ENCODE measurements at regions not wholly inside any gene's neighbourhood (a gene's known extent, or its start where the extent isn't known, plus 50 kb on each side); places are given as distances from the start of the nearest gene placed in this dataset.
A peak's percentile ranks its signal among the peaks of the same experiment; 100 is the strongest.

GRCh38 chr5:117463881-117464570 lies 889.4 kb upstream of the SEMA6A start:
- no peak for DNase-seq

- DNase-seq = no peak
Observed at GRCh38 chr5:117461966-117462365, 887.3 kb upstream of the SEMA6A start.

DNA sequence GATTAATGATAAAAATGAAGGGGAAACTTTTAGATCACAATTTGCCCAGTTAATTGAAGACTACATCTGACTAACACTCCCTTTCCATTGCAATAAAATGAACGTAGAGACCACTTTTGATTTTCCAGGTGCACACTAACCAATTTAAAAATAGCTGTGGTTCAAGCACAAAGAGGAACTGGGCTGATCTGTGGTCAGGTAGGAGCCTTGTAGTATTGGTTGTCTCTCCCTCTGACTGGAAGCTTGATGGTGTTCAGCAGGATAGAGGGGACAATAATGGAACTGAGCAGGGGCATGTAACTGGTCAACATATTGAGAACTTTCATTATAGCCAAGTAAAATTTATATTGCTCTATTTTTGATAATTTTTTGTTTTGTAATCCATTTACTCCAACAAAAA lies 886.8 kb upstream of the SEMA6A start:
- no peak for DNase-seq

DNA sequence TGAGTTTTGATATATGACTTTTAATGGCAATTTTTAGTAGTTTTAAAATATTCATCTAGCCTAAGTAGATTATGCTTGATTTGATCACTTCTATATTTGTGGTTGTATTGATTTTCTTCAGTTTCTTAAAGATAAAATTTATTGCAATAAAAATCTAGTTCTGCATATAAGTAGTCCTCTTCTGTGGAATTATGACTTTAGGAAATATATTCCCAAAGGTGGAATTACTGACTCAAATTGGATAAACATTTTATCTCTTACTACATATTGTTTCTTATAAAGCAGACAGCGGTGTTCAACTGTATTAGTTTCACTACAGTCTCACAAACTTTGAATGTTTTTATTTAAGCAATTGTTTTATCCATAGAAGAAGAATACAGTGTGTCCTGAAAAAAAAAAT lies 883.0 kb upstream of the SEMA6A start:
- DNase-seq = no peak

GRCh38 chr5:117456866-117457470 lies 882.3 kb upstream of the SEMA6A start:
- DNase-seq = no peak

GRCh38 chr5:117455236-117456233 lies 880.9 kb upstream of the SEMA6A start:
- DNase-seq = no peak

GRCh38 chr5:117454716-117455212 lies 880.1 kb upstream of the SEMA6A start:
- peak; percentile 55 for DNase-seq

DNA sequence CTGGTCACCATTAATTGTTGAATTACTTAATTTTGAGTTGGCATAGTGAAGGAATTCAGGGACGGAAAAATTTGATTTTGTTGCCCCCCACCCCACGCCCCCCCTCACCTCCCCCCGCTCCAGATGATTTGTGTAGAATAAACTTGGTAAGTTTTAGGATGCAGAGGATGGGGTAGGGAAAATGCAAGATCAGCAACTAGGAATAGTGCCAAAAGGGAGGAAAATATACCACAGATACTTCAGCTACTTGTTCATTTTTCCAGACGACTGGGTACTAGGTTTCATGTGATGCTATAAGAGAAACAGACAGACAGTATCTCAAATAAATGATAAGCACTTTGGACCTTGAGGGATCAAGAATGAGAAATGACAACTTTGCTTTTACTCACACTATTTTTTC lies 862.2 kb upstream of the SEMA6A start:
- no peak for DNase-seq

GRCh38 chr5:117435203-117435602 lies 860.6 kb upstream of the SEMA6A start:
- no peak for DNase-seq

- DNase-seq = no peak
Observed at GRCh38 chr5:117434254-117434653, 859.6 kb upstream of the SEMA6A start.

- no peak for DNase-seq
Observed at GRCh38 chr5:117433818-117434217, 859.2 kb upstream of the SEMA6A start.

- no peak for DNase-seq
Observed at GRCh38 chr5:117431091-117431490, 856.5 kb upstream of the SEMA6A start.

- no peak for DNase-seq
Observed at GRCh38 chr5:117425163-117425562, 850.5 kb upstream of the SEMA6A start.

GRCh38 chr5:117424559-117424958 lies 849.9 kb upstream of the SEMA6A start:
- DNase-seq = no peak

DNA sequence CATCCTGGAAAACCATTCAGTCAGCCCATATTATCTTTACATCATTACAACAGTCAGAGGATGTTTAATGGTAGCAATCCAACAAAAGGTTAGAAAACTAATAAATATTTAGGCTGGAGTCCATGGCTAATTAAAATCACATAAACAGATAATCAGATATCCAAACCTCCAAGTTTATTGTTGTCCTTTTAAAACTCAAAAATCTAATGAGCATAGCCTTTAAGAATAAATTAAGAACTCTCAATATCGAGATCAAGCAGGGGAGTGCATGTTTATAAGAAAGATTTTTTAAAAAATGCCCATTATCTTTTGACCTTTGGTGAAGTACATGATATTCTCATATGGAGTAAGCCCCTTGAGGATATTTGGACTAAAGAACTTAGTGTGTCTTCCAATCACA lies 842.9 kb upstream of the SEMA6A start:
- no peak for DNase-seq

DNA sequence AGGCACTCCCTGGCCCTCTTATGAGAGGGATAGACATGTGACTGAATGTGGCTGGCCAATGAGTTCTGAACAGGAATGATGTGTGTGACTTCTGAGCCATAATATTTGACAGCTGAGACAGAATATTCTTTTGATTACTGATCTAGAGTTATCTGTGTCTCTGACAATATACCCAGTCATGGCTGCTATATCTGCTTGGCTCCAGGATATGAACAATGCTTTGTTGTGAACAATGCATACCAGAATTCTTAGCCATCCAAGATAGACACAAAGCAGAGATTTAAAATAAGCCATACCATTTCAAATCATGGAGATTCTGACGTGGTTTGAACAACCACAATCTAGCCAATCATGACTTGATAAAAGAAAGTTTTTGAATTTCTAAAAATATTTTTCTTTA lies 840.3 kb upstream of the SEMA6A start:
- DNase-seq = no peak

- DNase-seq = no peak
Observed at GRCh38 chr5:117411701-117412100, 837.1 kb upstream of the SEMA6A start.

DNA sequence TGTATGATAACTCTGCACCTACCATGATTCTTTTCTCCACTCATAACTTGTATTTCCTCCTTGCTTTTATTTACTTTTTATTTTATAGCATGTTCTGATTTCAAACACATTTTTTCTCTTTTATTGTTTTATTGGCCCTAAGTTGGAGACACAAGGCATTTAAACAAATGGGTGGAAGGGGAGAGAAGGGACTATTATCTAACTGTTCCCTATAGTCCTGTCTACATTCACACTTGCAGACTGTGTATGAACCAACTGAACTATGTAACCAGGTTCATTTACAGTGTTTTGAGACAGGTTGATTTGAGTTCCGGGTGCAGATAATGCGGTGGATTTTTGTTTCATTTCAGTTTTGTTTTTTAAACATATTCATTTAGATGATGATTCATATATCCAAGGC lies 830.6 kb upstream of the SEMA6A start:
- no peak for DNase-seq

- DNase-seq = no peak
Observed at GRCh38 chr5:117394506-117395157, 820.0 kb upstream of the SEMA6A start.

DNA sequence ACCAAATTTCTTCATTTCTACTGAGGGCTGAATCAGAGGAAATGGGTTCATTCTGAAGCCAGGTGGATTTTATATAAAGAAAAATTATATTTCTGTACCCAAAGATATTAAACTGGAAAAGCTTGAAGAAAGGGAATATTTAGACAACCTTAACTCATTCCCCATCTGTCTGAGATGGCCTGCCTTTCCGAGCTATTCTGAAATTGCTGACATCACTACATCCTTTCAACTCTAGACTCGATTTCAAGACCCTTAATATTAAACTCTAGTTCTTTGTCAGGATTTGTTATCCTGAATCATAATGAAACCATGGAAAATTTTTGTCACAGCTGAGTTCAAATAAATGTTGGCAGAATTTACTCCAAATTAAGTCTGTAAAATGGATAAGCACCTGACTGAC lies 818.5 kb upstream of the SEMA6A start:
- no peak for DNase-seq

- no peak for DNase-seq
Observed at GRCh38 chr5:117380316-117380715, 805.7 kb upstream of the SEMA6A start.

DNA sequence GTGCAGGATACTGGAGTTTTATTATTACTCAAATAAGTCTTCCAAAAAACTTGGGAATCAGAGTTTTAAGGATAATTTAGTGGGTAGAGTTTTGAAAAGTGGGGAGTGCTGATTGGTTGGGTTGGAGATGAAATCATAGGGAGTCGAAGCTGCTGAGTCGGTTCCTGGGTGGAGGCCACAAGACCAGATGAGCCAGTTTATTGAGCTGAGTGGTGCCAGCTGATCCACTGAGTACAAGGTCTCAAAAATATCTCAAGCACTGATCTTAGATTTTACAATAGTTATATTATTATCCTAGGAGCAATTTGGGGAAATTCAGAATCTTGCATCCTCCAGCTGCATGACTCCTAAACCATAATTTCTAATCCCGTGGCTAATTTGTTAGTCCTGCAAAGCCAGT lies 804.9 kb upstream of the SEMA6A start:
- DNase-seq = no peak

DNA sequence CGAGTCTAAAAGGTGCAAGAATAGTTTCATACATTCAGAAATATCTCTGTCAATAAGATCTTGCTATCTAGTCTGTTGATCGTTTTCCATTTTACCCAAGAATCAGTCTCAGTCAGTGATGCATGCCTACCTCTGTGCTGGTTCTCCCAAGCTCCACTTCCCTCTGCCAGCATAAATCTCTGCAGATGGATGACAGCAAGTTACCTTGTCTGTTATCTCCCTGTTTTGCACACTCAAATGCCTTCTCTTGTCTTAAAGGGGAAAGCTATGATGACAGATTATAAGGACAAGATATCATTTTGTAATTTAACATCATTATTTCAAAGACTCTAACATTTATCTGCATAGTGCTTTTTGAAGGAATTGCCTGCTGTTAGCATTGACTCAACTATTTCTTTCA lies 802.1 kb upstream of the SEMA6A start:
- DNase-seq = no peak

All from activated CD4-positive, alpha-beta T cell treated with anti-CD3 and anti-CD28 coated beads for 48 hours (primary cell).